ENCODE measurements at regions not wholly inside any gene's neighbourhood (a gene's known extent, or its start where the extent isn't known, plus 50 kb on each side); places are given as distances from the start of the nearest gene placed in this dataset.

- TF ChIP-seq ZBTB21 (CRISPR knock-in tag; IDR thresholded peaks at IDR 0.05; ENCODE audit: borderline replicate concordance), result no peak
- no peak for TF ChIP-seq TP53 (CRISPR knock-in tag; IDR thresholded peaks at IDR 0.05)
- TF ChIP-seq RELA (CRISPR knock-in tag; IDR thresholded peaks at IDR 0.05; ENCODE audit: borderline replicate concordance), result no peak
- TF ChIP-seq SMAD4 (CRISPR knock-in tag; IDR thresholded peaks at IDR 0.05), result no peak
- no peak for TF ChIP-seq CREB1 (CRISPR knock-in tag; IDR thresholded peaks at IDR 0.05)
- no peak for TF ChIP-seq NR1H2 (CRISPR knock-in tag; IDR thresholded peaks at IDR 0.05)
Measured at GRCh38 chr12:23236811-23237210, 611.8 kb downstream of the ETNK1 start (continued).

GRCh38 chr12:23238190-23238589 is 613.2 kb downstream of the ETNK1 start:
- no peak for ATAC-seq
- ChIA-PET CTCF (no interaction called here), POLR2A (no interaction called here)
- no peak for DNase-seq (ENCODE audit: low spot score)
- Mint-ChIP-seq H3K4me3 (no peak overlapping the region), H3K27me3 (ENCODE audit: low read depth) (no peaks in the 10 kb centered on the region), H3K27ac (no peak overlapping the region), H3K9me3 (no peaks in the 10 kb centered on the region), H3K4me1 (peaks cover 3% of the 10 kb centered on the region; the same call in 1 of the 2 replicates), H3K36me3 (no peaks in the 10 kb centered on the region)
- TF ChIP-seq KAT7 (CRISPR knock-in tag; IDR thresholded peaks at IDR 0.05; ENCODE audit: borderline replicate concordance), result no peak
- no peak for TF ChIP-seq NFYB (CRISPR knock-in tag; conservative IDR thresholded peaks at IDR 0.05; ENCODE audit: low read depth)
- no peak for TF ChIP-seq CREM (CRISPR knock-in tag; IDR thresholded peaks at IDR 0.05)
- TF ChIP-seq ZMAT4 (CRISPR knock-in tag; IDR thresholded peaks at IDR 0.05), result no peak
- no peak for TF ChIP-seq PREB (CRISPR knock-in tag; IDR thresholded peaks at IDR 0.05; ENCODE audit: borderline replicate concordance)
- no peak for TF ChIP-seq AFF4 (CRISPR knock-in tag; IDR thresholded peaks at IDR 0.05; ENCODE audit: borderline replicate concordance)
- no peak for TF ChIP-seq TEAD1 (CRISPR knock-in tag; IDR thresholded peaks at IDR 0.05)
- TF ChIP-seq FOXP4 (CRISPR knock-in tag; IDR thresholded peaks at IDR 0.05), result no peak
- TF ChIP-seq ZNF425 (CRISPR knock-in tag; conservative IDR thresholded peaks at IDR 0.05), result no peak
- no peak for TF ChIP-seq FOXJ3 (CRISPR knock-in tag; IDR thresholded peaks at IDR 0.05; ENCODE audit: borderline replicate concordance)
- no peak for TF ChIP-seq MLX (CRISPR knock-in tag; IDR thresholded peaks at IDR 0.05)
- TF ChIP-seq RORB (CRISPR knock-in tag; IDR thresholded peaks at IDR 0.05), result no peak
- TF ChIP-seq NFE2L1 (CRISPR knock-in tag; IDR thresholded peaks at IDR 0.05), result no peak
- TF ChIP-seq ETV6 (CRISPR knock-in tag; IDR thresholded peaks at IDR 0.05), result no peak
- TF ChIP-seq ATF6 (CRISPR knock-in tag; IDR thresholded peaks at IDR 0.05), result no peak
- no peak for TF ChIP-seq MAX (CRISPR knock-in tag; IDR thresholded peaks at IDR 0.05)
